ENCODE measurements at regions not wholly inside any gene's neighbourhood (a gene's known extent, or its start where the extent isn't known, plus 50 kb on each side); places are given as distances from the start of the nearest gene placed in this dataset.

GRCh38 chrX:124502166-124502565 is 155.8 kb downstream of the SH2D1A start:
- TF ChIP-seq, protein P1, sequence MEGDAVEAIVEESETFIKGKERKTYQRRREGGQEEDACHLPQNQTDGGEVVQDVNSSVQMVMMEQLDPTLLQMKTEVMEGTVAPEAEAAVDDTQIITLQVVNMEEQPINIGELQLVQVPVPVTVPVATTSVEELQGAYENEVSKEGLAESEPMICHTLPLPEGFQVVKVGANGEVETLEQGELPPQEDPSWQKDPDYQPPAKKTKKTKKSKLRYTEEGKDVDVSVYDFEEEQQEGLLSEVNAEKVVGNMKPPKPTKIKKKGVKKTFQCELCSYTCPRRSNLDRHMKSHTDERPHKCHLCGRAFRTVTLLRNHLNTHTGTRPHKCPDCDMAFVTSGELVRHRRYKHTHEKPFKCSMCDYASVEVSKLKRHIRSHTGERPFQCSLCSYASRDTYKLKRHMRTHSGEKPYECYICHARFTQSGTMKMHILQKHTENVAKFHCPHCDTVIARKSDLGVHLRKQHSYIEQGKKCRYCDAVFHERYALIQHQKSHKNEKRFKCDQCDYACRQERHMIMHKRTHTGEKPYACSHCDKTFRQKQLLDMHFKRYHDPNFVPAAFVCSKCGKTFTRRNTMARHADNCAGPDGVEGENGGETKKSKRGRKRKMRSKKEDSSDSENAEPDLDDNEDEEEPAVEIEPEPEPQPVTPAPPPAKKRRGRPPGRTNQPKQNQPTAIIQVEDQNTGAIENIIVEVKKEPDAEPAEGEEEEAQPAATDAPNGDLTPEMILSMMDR (conservative IDR thresholded peaks at IDR 0.05; ENCODE audit: low read depth, low read length): no peak
- TF ChIP-seq RAD21 (IDR thresholded peaks at IDR 0.05; ENCODE audit: low read length): no peak
- no peak for TF ChIP-seq BHLHE40 (IDR thresholded peaks at IDR 0.05; ENCODE audit: low read depth, low read length)
- TF ChIP-seq SMC3 (IDR thresholded peaks at IDR 0.05; ENCODE audit: low read depth, low read length): no peak
- TF ChIP-seq CEBPB (IDR thresholded peaks at IDR 0.05; ENCODE audit: low read depth, low read length): no peak
- TF ChIP-seq MXI1 (IDR thresholded peaks at IDR 0.05; ENCODE audit: borderline replicate concordance, low read depth, low read length): no peak
- TF ChIP-seq POLR2A (IDR thresholded peaks at IDR 0.05; ENCODE audit: low read depth, low read length): no peak
- TF ChIP-seq NFE2L2 (IDR thresholded peaks at IDR 0.05; ENCODE audit: low read depth, low read length): no peak
- TF ChIP-seq RFX5 (IDR thresholded peaks at IDR 0.05; ENCODE audit: low read depth, low read length): no peak
- no peak for TF ChIP-seq RCOR1 (IDR thresholded peaks at IDR 0.05; ENCODE audit: insufficient replicate concordance, low read length)
- TF ChIP-seq, protein P2, sequence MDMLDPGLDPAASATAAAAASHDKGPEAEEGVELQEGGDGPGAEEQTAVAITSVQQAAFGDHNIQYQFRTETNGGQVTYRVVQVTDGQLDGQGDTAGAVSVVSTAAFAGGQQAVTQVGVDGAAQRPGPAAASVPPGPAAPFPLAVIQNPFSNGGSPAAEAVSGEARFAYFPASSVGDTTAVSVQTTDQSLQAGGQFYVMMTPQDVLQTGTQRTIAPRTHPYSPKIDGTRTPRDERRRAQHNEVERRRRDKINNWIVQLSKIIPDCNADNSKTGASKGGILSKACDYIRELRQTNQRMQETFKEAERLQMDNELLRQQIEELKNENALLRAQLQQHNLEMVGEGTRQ (IDR thresholded peaks at IDR 0.05; ENCODE audit: low read depth, low read length): no peak
- TF ChIP-seq MAFK (IDR thresholded peaks at IDR 0.05; ENCODE audit: low read depth, low read length): no peak
- no peak for TF ChIP-seq CHD1 (IDR thresholded peaks at IDR 0.05; ENCODE audit: low read depth, low read length)
- no peak for TF ChIP-seq MAZ (IDR thresholded peaks at IDR 0.05; ENCODE audit: borderline replicate concordance, low read depth, low read length)
